Effector CD8-positive, alpha-beta T cell (primary cell): ENCODE measurements at regions not wholly inside any gene's neighbourhood (a gene's known extent, or its start where the extent isn't known, plus 50 kb on each side); places are given as distances from the start of the nearest gene placed in this dataset.
"Not testable (repeated sequence)": the region's sequence is repeated elsewhere in the genome, so short reads cannot be mapped to it uniquely, and the experiment has no call there.

Experiments
- DNase-seq: peaks from one replicate; lab custom pipeline; 2025; lab: John Stamatoyannopoulos, UW

DNA sequence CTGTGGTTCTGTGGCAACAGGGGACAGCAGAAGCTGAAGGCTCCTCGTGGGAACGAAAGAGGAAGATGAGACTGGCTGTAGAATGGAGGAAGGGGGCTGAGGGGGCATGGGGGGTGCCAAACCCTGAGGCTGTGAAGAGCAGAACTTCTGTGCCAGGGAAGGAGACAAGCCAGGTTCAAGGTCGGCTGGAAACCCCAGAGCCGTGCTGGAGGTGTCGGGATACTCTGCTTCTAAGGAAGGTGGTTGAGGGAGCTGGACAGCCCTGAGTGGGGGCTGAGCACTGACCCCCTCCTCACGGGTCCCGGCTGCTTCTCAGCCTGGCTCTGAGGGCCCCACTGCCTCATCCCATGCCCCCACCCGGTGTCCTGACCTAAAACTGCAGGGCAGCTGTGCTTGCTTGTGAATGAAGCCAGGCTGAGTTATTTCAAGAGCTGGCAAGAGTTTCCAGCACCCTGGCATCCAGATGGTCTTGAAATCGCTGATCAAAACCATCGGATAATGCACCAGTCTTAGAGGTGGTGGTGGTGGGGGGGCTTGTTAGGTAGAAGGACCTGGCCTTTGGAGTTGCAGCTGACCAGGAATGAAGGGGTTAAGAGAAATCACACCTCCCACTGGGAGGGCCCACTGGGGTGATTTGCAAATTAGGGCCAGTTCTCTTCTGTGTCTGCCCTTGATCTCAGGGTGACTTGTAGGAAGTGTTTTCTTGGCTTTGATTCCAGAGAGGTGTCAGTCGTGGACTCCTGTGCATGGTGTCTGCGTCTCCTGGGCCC, 218.9 kb upstream of the C1orf174 start:
- DNase-seq, result no peak

DNA sequence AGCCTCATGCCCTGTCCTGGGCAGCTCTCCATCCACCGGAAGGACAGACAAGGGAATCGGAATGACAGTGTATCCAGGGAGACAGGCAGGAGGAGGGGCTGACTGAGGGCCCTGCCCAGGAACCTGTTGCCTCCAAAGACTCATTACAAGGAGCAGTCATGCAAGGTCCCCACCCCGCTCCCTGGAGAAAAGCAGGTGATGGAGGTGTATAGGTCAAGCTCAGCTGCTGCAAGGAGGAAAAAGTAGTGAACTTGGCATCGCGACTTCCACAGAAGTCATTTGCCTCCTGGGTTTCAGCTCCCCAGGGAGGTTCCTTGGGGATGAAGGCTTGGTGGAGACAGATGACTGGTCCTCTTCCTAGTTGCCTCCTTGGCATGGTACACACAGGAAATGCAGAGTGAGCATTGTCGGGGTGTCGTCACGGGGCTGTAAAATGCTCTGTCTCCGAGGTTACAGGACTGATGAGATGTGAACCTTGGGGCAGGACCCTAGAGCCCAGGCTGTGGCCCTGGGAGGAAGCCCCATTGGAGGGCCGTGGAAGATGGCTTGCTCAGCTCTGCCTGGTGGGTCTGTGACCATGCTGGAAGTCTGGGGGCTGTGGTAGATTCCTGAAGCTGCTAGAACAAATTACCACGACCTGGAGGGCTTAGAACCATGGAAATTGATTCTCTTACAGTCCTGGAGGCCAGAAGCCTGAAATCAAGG, 219.6 kb upstream of the C1orf174 start:
- DNase-seq, result no peak

- no peak for DNase-seq
These were observed 220.7 kb upstream of the C1orf174 start for GRCh38 chr1:4120557-4121292.

GRCh38 chr1:4121293-4121684, 221.2 kb upstream of the C1orf174 start:
- DNase-seq, result no peak

GRCh38 chr1:4121834-4122512, 221.9 kb upstream of the C1orf174 start:
- DNase-seq, result no peak

- no peak for DNase-seq
These were observed 222.6 kb upstream of the C1orf174 start for GRCh38 chr1:4122513-4123160.

DNA sequence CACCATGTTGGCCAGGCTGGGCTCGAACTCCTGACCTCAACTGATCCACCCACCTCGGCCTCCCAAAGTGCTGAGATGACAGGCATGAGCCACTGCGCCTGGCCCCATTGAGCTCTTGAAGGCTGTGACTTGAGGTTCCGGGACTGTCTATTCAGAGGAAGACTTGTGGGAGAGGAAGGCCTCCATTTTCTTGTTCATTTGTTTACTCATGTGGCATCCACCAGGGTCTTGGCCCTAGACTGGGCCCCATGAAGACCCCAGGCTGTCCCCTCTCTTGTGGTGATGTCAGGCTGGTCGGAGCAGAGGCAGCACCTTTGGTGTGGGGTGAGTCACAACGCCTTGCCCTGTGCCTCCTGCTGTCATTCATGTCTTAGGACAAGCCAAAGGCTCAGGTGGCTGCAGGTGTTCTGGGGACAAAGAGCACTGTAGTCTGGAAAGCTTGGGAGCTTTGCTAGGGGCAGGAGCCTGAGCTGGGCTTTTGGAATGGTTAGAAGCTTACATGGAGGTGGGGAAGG, 224.6 kb upstream of the C1orf174 start:
- DNase-seq, result no peak

GRCh38 chr1:4126251-4126650, 226.2 kb upstream of the C1orf174 start:
- no peak for DNase-seq

- no peak for DNase-seq
These were observed 226.9 kb upstream of the C1orf174 start for GRCh38 chr1:4126731-4127591.

DNA sequence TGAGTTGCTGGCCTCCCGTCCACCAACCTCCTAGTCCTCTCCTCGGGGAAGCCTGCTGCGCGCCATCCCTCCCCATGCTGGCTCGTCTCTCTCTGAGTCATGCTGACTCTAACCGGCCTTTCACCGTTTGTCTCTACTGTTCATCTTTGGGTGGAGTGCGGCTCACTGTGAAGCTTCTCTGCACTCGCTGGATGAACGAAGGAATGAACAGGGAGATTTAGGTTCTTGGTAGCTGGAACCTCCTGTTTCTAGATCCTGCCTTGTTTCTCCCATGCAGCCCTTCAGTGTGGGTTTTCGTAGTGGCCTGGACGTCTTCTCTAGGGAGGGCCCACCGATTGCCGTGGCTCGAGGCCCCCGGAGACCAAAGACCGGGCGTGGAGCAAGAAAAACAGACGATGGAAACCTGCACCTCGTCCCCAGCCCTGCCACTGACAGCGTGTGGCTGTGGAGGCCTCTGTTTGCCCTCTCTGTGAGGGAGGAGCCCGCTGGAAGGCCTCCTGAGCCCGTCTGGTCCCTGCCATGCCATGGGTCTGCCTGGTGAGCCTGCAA, 227.6 kb upstream of the C1orf174 start:
- DNase-seq, result no peak

DNA sequence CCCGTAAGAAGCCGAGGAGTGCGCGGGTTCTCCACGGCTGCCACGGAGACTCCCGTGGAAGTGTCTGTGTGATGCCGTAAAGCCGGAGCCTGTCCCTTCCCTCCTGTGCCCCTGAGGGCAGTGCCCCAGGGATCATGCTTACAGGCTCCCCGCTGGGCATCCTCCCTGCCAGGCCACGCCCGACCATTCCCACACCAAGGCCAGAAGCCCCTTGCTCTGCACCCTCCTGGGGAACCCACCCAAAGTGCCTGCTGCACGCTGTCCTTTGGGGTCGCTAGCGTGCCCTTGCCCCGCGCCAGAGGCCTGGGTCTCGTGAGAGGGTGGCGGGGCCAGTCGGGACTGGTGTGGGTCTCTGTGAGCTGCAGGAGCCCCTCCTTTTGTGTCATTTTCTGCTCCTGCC, 228.5 kb upstream of the C1orf174 start:
- no peak for DNase-seq

- DNase-seq, result no peak
These were observed 229.6 kb upstream of the C1orf174 start for GRCh38 chr1:4129693-4130092.

GRCh38 chr1:4130096-4130495, 230.0 kb upstream of the C1orf174 start:
- DNase-seq, result no peak

DNA sequence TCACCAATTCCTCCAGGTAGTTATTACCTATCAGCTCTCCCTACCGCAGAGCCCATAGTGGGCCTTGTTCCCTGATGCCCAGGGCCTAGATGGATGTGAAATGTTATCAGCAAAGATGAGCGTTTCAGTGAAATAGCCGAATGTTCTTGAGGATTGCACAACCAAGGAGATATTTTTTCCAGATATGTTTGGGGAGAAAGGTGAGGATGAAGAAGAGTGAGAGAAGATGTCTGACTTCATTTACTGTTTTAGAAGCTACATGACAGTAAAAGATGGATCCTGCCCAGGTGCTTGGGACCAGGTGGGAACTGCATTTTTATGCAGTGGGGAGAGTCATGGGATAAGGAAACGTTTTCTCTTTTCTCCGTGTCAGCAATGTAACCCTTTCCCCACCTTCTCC, 231.7 kb upstream of the C1orf174 start:
- DNase-seq, result no peak

DNA sequence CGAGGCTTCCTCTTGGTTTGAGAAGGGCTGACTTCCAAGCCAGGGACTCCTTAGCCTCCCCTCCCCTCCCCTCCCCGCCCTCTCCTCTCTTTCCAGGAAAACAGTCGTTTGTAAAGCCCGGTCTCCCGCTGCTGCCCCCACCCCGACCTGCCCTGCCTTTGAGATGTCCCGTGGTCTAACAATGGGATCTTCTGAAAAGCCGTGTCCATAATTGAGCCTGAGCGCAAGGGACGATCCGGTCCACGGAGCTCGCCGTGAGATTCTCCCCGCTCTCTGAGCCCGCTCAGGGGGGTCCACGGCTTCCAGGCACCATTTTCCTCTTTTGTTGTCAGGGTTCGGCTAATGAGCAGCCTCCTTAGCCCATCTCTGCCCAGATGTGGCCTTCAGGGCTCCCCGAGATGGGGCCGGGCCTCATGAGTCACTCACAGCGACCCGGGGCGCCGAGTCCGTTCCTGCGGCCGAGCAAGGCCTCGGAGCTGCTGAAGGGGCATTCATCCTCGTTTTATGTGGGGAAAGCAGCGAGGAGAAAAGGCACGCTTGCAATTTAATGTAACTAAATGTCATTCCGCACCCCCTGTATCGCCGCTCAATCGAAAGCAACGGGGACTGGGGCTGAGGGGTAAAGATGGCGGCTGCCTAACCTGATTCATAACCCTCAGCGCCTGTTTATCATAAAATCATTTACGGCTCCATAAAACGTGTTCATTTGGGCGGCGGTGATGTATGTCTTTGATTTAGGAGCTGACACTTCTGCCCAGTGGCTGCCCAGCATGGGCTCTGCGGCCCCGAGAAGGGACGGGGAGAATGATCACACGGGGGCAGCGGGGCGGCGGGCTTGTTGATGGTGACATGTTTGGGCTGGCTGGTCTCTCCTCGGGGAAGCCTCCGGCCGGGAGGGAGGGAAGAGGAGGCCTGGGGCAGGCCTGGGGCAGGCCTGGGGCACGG, 232.6 kb upstream of the C1orf174 start:
- DNase-seq, result no peak

- DNase-seq, result no peak
These were observed 233.3 kb upstream of the C1orf174 start for GRCh38 chr1:4133297-4133938.

- no peak for DNase-seq
These were observed 233.9 kb upstream of the C1orf174 start for GRCh38 chr1:4133939-4134321.

- DNase-seq, result not testable (repeated sequence)
These were observed 235.8 kb upstream of the C1orf174 start for GRCh38 chr1:4135853-4136252.
